H1 (cell line): ENCODE measurements at regions not wholly inside any gene's neighbourhood (a gene's known extent, or its start where the extent isn't known, plus 50 kb on each side); places are given as distances from the start of the nearest gene placed in this dataset.

Experiments used
- CTCF ChIA-PET: fragments of 300-600 bp; sonication (Branson Sonifier 250); formaldehyde crosslinking; loops from one replicate; lab custom pipeline; 2021; ENCODE audit not compliant: partially characterized antibody; lab: Charles Lee
- POLR2A ChIA-PET: fragments of 300-600 bp; sonication (Branson Sonifier 250); formaldehyde crosslinking; loops from one replicate; lab custom pipeline; 2021; ENCODE audit warnings: inconsistent platforms; ENCODE audit not compliant: partially characterized antibody; lab: Charles Lee
- DNase-seq, 2 experiments: peaks; one replicate each; pipeline versions ENCODE4 v3.0.0 to v3.0.0-alpha.2; 2010 to 2022; ENCODE audit warnings: low spot score in 2 of 2, low read depth in 1 of 2, mixed read lengths in 1 of 2
- FAIRE-seq: peaks from 2 replicates; lab custom pipeline; 2011; peaks lifted over from hg19 to GRCh38; lab: Jason Lieb, UNC
- H2AFZ ChIP-seq: 2 replicates; pipeline ENCODE4 v1.8.1; 2012; ENCODE audit warnings: low read length, inconsistent platforms
- H2AK5ac ChIP-seq: 2 replicates; pipeline ENCODE4 v1.6.1; 2013; ENCODE audit warnings: low read depth, low read length
- H2BK120ac ChIP-seq: replicated peaks from 2 replicates; pipeline ENCODE3; 2013; ENCODE audit warnings: low read depth, low read length, inconsistent platforms
- H2BK12ac ChIP-seq: 2 replicates; pipeline ENCODE4 v1.6.1; 2013; ENCODE audit warnings: low read depth, low read length
- H2BK15ac ChIP-seq: 2 replicates; pipeline ENCODE4 v1.6.1; 2013; ENCODE audit warnings: low read length
- H2BK20ac ChIP-seq: 2 replicates; pipeline ENCODE4 v1.6.1; 2013; ENCODE audit warnings: low read length
- H2BK5ac ChIP-seq: 2 replicates; pipeline ENCODE4 v1.6.1; 2013; ENCODE audit warnings: low read depth, low read length
- H3K14ac ChIP-seq: 2 replicates; pipeline ENCODE4 v1.6.1; 2013; ENCODE audit warnings: inconsistent platforms; ENCODE audit not compliant: insufficient read length
- H3K18ac ChIP-seq: 2 replicates; pipeline ENCODE4 v1.6.1; 2013; ENCODE audit warnings: low read length; ENCODE audit errors: extremely low read depth
- H3K23ac ChIP-seq: 2 replicates; pipeline ENCODE4 v1.6.1; 2013; ENCODE audit warnings: inconsistent platforms; ENCODE audit not compliant: insufficient read length
- H3K23me2 ChIP-seq: 2 replicates; pipeline ENCODE4 v1.6.1; 2013; ENCODE audit warnings: low read depth, low read length
- H3K27ac ChIP-seq: 2 replicates; pipeline ENCODE4 v1.6.1; 2011; ENCODE audit warnings: low read depth, low read length, inconsistent platforms
- H3K27me3 ChIP-seq, 4 experiments: replicated peaks in 1 of 4; 1 replicate in 1 of 4; 2 replicates in 3 of 4; pipeline versions ENCODE4 v1.6.1 to v1.8.1; 2011 to 2013; ENCODE audit warnings: low read length in 3 of 4, mild to moderate bottlenecking in 3 of 4, inconsistent platforms in 2 of 4, mixed read lengths in 2 of 4, moderate library complexity in 1 of 4; ENCODE audit not compliant: control insufficient read depth in 3 of 4, insufficient read depth in 3 of 4; ENCODE audit errors: extremely low read depth in 1 of 4
- H3K36me3 ChIP-seq, 4 experiments: 2 replicates each; pipeline versions ENCODE4 v1.6.1 to v1.8.1; 2011 to 2013; ENCODE audit warnings: mild to moderate bottlenecking in 4 of 4, low read length in 3 of 4, moderate library complexity in 2 of 4, control low read depth in 1 of 4, inconsistent platforms in 1 of 4; ENCODE audit not compliant: insufficient read depth in 4 of 4, control insufficient read depth in 2 of 4
- H3K4ac ChIP-seq: replicated peaks from 2 replicates; pipeline ENCODE3; 2013; ENCODE audit warnings: low read length, low read depth, mixed read lengths, inconsistent platforms; ENCODE audit not compliant: insufficient read length
- H3K4me1 ChIP-seq, 4 experiments: replicated peaks in 1 of 4; 1 replicate in 1 of 4; 2 replicates in 3 of 4; pipeline versions ENCODE4 v1.6.1 to v1.8.1; 2011 to 2013; ENCODE audit warnings: low read length in 3 of 4, inconsistent platforms in 2 of 4, mixed read lengths in 1 of 4; ENCODE audit not compliant: insufficient read depth in 4 of 4, control insufficient read depth in 3 of 4
- H3K4me2 ChIP-seq, 2 experiments: 2 replicates each; pipeline versions ENCODE4 v1.6.1 to v1.8.1; 2011 to 2013; ENCODE audit warnings: low read depth in 2 of 2, low read length in 2 of 2, control low read depth in 1 of 2, inconsistent platforms in 1 of 2, mild to moderate bottlenecking in 1 of 2; ENCODE audit not compliant: insufficient read depth in 1 of 2
- H3K4me3 ChIP-seq, 4 experiments: fragments of 200-600, 300-600 bp in 1 of 4; sonication (generic), shearing (Covaris generic), sonication (Bioruptor Twin) in 1 of 4; 2 replicates each; pipeline versions ENCODE4 v1.5.1 to v1.8.1; 2011 to 2016; ENCODE audit warnings: low read length in 4 of 4, low read depth in 3 of 4, control low read depth in 2 of 4, inconsistent platforms in 2 of 4, mild to moderate bottlenecking in 2 of 4, mixed read lengths in 1 of 4, moderate library complexity in 1 of 4; ENCODE audit not compliant: insufficient read depth in 2 of 4; ENCODE audit errors: extremely low read depth in 1 of 4
- H3K56ac ChIP-seq: replicated peaks from 2 replicates; pipeline ENCODE3; 2013; ENCODE audit warnings: low read depth, mild to moderate bottlenecking, mixed read lengths, low read length, inconsistent platforms; ENCODE audit not compliant: insufficient read length
- H3K79me1 ChIP-seq: 2 replicates; pipeline ENCODE4 v1.6.1; 2013; ENCODE audit warnings: low read depth, low read length, control low read depth
- H3K79me2 ChIP-seq, 2 experiments: 2 replicates each; pipeline versions ENCODE4 v1.6.1 to v1.8.1; 2012 to 2013; ENCODE audit warnings: low read length in 2 of 2, mild to moderate bottlenecking in 2 of 2, inconsistent platforms in 1 of 2; ENCODE audit not compliant: insufficient read depth in 2 of 2, control insufficient read depth in 1 of 2
- H3K9ac ChIP-seq, 4 experiments: replicated peaks in 1 of 4; 1 replicate in 1 of 4; 2 replicates in 3 of 4; pipeline versions ENCODE4 v1.6.1 to v1.8.1; 2011 to 2013; ENCODE audit warnings: low read depth in 3 of 4, low read length in 3 of 4, control low read depth in 2 of 4, mild to moderate bottlenecking in 2 of 4, moderate library complexity in 2 of 4, inconsistent platforms in 1 of 4; ENCODE audit errors: extremely low read depth in 1 of 4
- H3K9me3 ChIP-seq, 2 experiments: 2 replicates each; pipeline versions ENCODE4 v1.6.1 to v1.8.1; 2012 to 2013; ENCODE audit warnings: mild to moderate bottlenecking in 2 of 2, moderate library complexity in 2 of 2, control low read depth in 1 of 2, inconsistent platforms in 1 of 2, low read depth in 1 of 2, low read length in 1 of 2, mixed read lengths in 1 of 2; ENCODE audit not compliant: insufficient read depth in 2 of 2
- H4K20me1 ChIP-seq, 2 experiments: replicated peaks in 1 of 2; 2 replicates each; pipeline versions ENCODE3 to v1.8.1; 2011 to 2013; ENCODE audit warnings: inconsistent platforms in 2 of 2, low read length in 2 of 2, mild to moderate bottlenecking in 1 of 2; ENCODE audit not compliant: insufficient read depth in 2 of 2, control insufficient read depth in 1 of 2
- H4K5ac ChIP-seq: 2 replicates; pipeline ENCODE4 v1.6.1; 2013; ENCODE audit warnings: low read length, low read depth, mixed read lengths, inconsistent platforms; ENCODE audit not compliant: insufficient read length
- H4K8ac ChIP-seq: 2 replicates; pipeline ENCODE4 v1.8.0; 2013; ENCODE audit warnings: mild to moderate bottlenecking, moderate library complexity, low read length, inconsistent platforms; ENCODE audit not compliant: insufficient read depth; ENCODE audit errors: extremely low read depth
- H4K91ac ChIP-seq: replicated peaks from 2 replicates; pipeline ENCODE3; 2013; ENCODE audit warnings: low read length, mixed read lengths, inconsistent platforms; ENCODE audit not compliant: insufficient read length
- EP300 ChIP-seq, 2 experiments: IDR thresholded peaks; 1 replicate in 1 of 2; 2 replicates in 1 of 2; pipeline ENCODE4 v1.6.1; 2011 to 2012; ENCODE audit warnings: low read depth in 2 of 2, low read length in 2 of 2, mild to moderate bottlenecking in 2 of 2, borderline replicate concordance in 1 of 2, inconsistent platforms in 1 of 2, moderate library complexity in 1 of 2
- NANOG ChIP-seq: IDR thresholded peaks from 2 replicates; pipeline ENCODE4 v1.6.1; 2011; ENCODE audit warnings: low read length, low read depth, mild to moderate bottlenecking, inconsistent platforms; ENCODE audit not compliant: insufficient read depth, poor library complexity, severe bottlenecking
- WGBS, 2 experiments: shearing (Covaris generic) in 1 of 2; methylation state at CpG; one replicate each; pipeline versions ENCODE4 v1.1.6 to v1.1.7; 2013 to 2015; ENCODE audit warnings: low lambda C conversion rate in 2 of 2, mixed read lengths in 2 of 2, inconsistent platforms in 1 of 2, low coverage in 1 of 2, missing lambda C conversion rate in 1 of 2; ENCODE audit not compliant: insufficient replicate concordance in 2 of 2, insufficient coverage in 1 of 2, insufficient read length in 1 of 2; ENCODE audit errors: extremely low coverage in 1 of 2, missing lambda C conversion rate in 1 of 2; 5-methylcytosine and 5-hydroxymethylcytosine counted together

DNA sequence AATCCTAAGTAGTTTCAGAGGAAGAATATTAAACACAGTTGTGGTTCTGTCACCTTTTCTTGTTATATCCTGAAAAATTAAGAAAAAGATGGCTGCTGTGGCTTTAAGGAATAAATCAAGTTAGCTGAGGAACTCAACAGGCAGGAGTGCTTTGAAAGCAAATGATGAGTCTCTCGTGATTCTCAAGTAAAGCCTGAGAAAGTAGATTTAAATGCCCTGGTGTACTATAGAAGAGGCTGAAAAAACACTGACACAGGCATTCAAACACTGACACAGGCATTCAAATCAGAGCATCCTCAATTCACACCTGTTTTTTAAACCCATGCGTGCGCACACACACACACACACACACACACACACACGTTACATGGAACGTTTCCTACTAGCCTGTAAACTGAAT lies 218.6 kb downstream of the OGFRL1 start:
- Histone ChIP-seq H3K4ac (no peak overlapping the region), H3K9ac (no peak overlapping the region), H3K4me2 (no peak overlapping the region)

More for the DNA sequence above, 218.6 kb downstream of the OGFRL1 start:
- H2BK12ac ChIP-seq = no peak overlapping the region
- no peak for DNase-seq
- H3K36me3 ChIP-seq = no peaks in the 10 kb centered on the region
- H2AFZ ChIP-seq = no peak overlapping the region
- no peak overlapping the region for H3K56ac ChIP-seq
- ChIA-PET CTCF (interaction anchor here (5.2 kb wide), 1 partner anchor 123 kb away, joined by 52 read pairs; no protein-coding TSS in a partner anchor), POLR2A (no interaction called here)
- TF ChIP-seq NANOG (no peak), EP300 (IDR thresholded peaks at IDR 0.05; ENCODE audit: borderline replicate concordance in 1 of 2, low read depth in 2 of 2, low read length in 2 of 2) (no peak)
- H3K23ac ChIP-seq = no peak overlapping the region
- no peaks in the 10 kb centered on the region for H4K20me1 ChIP-seq
- H3K27me3 ChIP-seq = no peaks in the 10 kb centered on the region
- H3K14ac ChIP-seq = no peak overlapping the region
- no peak overlapping the region for H3K27ac ChIP-seq
- no peaks in the 10 kb centered on the region for H3K79me2 ChIP-seq
- no peak overlapping the region for H3K18ac ChIP-seq
- H3K23me2 ChIP-seq = no peaks in the 10 kb centered on the region
- no peak overlapping the region for H2AK5ac ChIP-seq
- H3K9me3 ChIP-seq = no peaks in the 10 kb centered on the region
- H2BK20ac ChIP-seq = no peak overlapping the region
- H3K79me1 ChIP-seq = no peaks in the 10 kb centered on the region
- no peak overlapping the region for H4K5ac ChIP-seq
- WGBS, 2 experiments = 80% methylated on average over 5 of the region's 5 CpGs; no CpG with 5 or more reads in 1 of the 2 experiments
- no peak overlapping the region for H4K8ac ChIP-seq
- no peak for FAIRE-seq
- H3K4me1 ChIP-seq = no peaks in the 10 kb centered on the region
- no peak overlapping the region for H2BK120ac ChIP-seq
- no peak overlapping the region for H2BK15ac ChIP-seq
- no peak overlapping the region for H4K91ac ChIP-seq
- H3K4me3 ChIP-seq = no peak overlapping the region
- H2BK5ac ChIP-seq = no peak overlapping the region
